Fibroblast of skin of right quadriceps (primary cell): ENCODE measurements at regions not wholly inside any gene's neighbourhood (a gene's known extent, or its start where the extent isn't known, plus 50 kb on each side); places are given as distances from the start of the nearest gene placed in this dataset.

ENCODE experiments used
- DNase-seq: peaks from one replicate; pipeline ENCODE4 v3.0.0-alpha.2; 2013

- DNase-seq = no peak
Observed at GRCh38 chr18:1993866-1994265, 577.4 kb downstream of the METTL4 start.

GRCh38 chr18:1994471-1994870 lies 576.8 kb downstream of the METTL4 start:
- no peak for DNase-seq

GRCh38 chr18:1995041-1995612 lies 576.2 kb downstream of the METTL4 start:
- no peak for DNase-seq

DNA sequence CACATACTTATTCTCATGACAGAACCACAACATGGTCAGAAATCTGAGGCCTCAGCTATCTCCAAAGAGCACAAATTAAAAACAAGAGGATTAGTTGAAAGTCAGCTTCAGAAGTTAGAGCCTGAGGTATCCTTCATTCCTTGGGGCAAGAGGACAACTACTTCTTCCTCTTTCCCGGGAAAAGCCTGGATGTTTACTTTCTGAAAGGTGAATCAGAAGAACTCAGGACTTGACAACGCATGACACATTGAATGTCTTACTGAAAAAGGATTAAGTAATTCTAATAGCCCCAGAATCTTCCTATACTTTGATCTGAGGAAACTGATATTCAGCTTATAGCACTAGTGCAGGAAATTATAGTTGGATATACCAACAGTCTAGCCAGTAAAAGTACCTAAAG lies 573.2 kb downstream of the METTL4 start:
- no peak for DNase-seq

DNA sequence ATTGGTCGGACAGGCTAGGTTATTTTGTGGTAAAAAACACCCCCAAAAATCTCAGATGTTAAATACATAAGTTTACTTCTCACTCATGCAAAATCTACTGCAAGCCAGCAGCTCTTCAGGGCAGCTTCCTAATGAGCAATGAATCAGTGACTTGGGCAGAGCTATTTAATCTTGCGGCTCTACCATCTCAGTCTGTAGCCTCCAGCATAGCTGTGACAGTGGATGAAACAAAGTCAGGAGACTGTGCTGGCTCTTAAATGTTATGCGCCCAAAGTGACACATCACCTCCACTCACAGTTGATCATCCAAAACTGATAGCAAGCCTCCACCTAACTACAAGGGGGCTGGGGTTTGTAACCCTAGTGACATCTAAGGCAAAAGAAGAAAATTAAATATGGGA lies 571.9 kb downstream of the METTL4 start:
- no peak for DNase-seq

GRCh38 chr18:2002151-2002550 lies 569.2 kb downstream of the METTL4 start:
- DNase-seq = no peak

GRCh38 chr18:2002604-2003003 lies 568.7 kb downstream of the METTL4 start:
- no peak for DNase-seq

GRCh38 chr18:2009942-2010697 lies 561.2 kb downstream of the METTL4 start:
- DNase-seq = peak; percentile 27

- no peak for DNase-seq
Observed at GRCh38 chr18:2027016-2027415, 544.3 kb downstream of the METTL4 start.

DNA sequence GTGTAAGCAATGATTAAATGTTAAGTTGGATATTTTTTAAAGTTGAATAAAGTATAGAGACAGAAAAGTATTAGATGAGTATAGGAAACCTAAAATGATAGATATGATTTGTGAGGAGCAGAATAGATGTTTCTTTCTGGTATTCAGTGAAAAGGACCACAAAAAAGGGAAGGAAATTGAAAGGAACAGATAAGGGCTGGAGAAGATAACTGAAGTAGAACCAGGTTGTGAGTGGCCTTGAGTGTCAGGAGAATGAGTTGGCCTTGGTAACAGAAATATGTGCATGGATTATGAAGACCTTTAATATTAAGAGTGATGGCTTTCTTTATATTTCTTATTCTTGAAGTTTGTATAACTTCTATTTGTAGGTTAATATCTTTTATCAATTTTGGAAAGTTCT lies 543.5 kb downstream of the METTL4 start:
- no peak for DNase-seq

DNA sequence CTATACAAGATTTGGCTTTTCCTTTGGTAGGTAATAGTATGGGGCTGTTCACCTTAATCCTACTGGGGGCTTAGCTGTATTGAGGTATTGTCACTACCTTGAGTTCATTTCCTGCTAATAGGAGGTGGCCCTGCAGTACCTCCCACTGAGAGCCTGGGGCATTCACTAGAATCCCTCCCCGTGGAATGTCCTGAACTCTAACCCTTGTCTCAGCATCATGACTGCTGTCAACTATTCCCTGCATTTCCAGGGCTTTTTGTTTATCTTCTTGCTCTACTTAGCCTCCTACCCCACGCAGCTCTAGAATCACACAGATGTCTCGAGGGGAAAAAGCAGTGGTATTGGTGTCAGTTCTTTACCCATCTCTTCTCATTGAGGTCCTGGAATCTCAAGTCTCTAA lies 542.3 kb downstream of the METTL4 start:
- no peak for DNase-seq

GRCh38 chr18:2030647-2031046 lies 540.7 kb downstream of the METTL4 start:
- no peak for DNase-seq

GRCh38 chr18:2032036-2032435 lies 539.3 kb downstream of the METTL4 start:
- DNase-seq = no peak

DNA sequence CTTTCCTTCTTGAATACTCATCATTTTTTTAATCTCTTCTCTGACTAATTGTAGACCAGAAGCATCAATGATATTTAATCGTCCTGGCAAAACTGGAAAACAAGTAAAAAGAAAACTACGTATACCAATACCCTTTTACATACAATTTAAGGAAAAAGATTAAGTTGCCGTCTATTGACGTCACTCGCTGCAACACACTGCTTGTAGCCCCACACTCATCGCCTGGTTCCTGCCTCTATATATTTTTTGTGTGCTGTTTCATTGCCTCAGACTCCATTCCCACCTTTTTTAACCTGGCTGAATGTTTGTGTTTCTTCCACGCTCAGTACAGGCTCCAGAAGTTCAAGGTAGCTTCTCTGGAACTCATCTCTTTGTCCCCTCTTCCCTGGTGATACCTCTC lies 536.2 kb downstream of the METTL4 start:
- no peak for DNase-seq

DNA sequence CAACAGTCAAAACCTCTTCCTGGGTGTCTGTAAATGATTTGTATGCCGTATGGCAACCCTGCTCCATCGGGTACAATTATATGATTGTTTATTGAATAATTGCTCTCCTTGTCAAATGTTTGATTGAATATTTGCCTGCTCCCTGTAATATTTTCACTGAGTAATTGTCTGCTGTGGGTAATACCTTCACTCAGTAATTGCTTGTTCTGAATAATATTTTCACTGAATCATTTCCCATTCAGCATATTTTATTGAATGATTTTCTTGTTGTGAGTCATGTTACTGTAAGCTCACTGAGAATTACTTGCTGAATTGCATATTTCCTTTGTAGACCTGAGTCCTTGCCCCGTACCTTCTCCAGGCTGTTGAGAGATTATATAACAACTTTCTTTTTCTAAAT lies 535.2 kb downstream of the METTL4 start:
- peak; percentile 29 for DNase-seq

- no peak for DNase-seq
Observed at GRCh38 chr18:2040279-2040678, 531.0 kb downstream of the METTL4 start.

- peak; percentile 53 for DNase-seq
Observed at GRCh38 chr18:2049986-2050385, 521.3 kb downstream of the METTL4 start.

GRCh38 chr18:2050702-2051201 lies 520.6 kb downstream of the METTL4 start:
- DNase-seq = peak; percentile 31

DNA sequence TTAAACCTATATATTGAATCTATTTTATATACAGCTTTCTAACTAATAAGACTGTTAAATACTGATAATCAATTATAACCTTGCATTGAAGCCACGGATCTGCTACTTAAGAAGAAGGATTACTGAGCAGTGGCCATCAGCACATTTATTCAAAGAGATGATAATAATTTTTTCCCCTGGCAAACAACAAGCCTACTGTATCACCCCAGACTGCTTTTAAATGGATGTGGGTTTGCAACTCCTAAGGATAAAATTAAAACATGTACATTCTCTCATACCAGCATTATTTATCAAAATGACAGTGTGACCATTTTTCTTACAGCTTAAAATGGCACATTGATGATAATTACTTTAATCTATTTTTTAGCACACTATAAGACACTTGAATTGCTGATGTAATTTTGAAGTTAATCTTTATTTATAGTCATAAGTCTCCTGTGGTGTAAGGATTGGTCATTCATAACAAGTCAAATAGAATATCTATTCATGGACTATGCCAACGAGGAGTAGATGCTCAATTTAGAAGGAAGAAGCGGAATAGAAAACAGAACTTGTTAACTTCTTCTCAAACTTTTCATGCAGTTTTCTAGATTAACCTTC lies 517.7 kb downstream of the METTL4 start:
- DNase-seq = no peak

- no peak for DNase-seq
Observed at GRCh38 chr18:2059336-2059735, 512.0 kb downstream of the METTL4 start.

DNA sequence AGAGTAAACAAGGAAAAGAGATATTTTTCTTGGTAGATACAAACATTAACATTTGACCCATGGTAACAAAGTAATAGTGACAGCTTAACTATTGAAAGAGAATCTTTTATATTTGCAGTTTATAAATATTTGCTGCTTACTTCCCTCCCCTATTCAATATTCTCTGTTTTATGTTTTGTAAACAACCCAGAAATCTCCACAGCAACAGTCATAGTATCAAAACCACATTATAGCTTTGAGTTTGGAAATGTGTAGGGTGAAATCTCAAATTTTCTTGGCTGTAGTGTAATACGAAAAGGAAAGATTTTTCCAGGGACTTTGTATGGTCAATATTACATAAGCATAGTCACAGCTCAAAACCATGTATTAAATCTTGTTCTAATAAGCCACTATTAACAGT lies 511.2 kb downstream of the METTL4 start:
- DNase-seq = no peak

- DNase-seq = no peak
Observed at GRCh38 chr18:2070631-2071030, 500.7 kb downstream of the METTL4 start.

DNA sequence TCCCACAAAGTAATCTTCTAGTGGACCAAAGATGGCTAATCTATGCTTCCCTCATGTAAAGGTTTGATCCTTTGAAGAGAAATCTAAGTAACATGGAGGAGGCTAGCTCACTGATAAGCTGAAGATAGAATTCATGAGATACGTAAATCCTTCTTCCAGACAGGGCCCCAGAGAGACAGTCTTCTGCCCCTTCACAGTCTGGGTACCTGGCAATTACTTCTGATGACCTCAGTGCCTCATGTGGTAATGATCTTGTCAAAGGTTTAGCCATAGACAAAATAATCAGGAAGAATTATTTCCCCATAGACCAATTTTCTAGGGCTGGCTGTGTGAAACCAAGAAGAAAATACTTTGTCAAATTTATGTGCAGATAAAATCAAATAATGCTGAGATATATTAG lies 495.8 kb downstream of the METTL4 start:
- DNase-seq = no peak

GRCh38 chr18:2082676-2083075 lies 488.6 kb downstream of the METTL4 start:
- no peak for DNase-seq
